Endothelial cell of umbilical vein (primary cell): ENCODE measurements at regions not wholly inside any gene's neighbourhood (a gene's known extent, or its start where the extent isn't known, plus 50 kb on each side); places are given as distances from the start of the nearest gene placed in this dataset.

Experiments used
- CTCF ChIP-seq, 2 donors: IDR thresholded peaks; 1 replicate in 1 of 2; 2 replicates in 1 of 2; pipeline ENCODE4 v1.5.1; 2011; ENCODE audit warnings: low read length in 2 of 2, mild to moderate bottlenecking in 2 of 2, moderate library complexity in 2 of 2, control low read depth in 1 of 2, inconsistent platforms in 1 of 2, low read depth in 1 of 2; ENCODE audit not compliant: insufficient read depth in 1 of 2; ENCODE audit errors: extremely low read depth in 1 of 2
- EZH2 ChIP-seq: IDR thresholded peaks from 2 replicates; pipeline ENCODE4 v1.6.1; 2012; ENCODE audit warnings: borderline replicate concordance, low read depth, mild to moderate bottlenecking, moderate library complexity, low read length, inconsistent platforms; ENCODE audit not compliant: severe bottlenecking
- GATA2 ChIP-seq: IDR thresholded peaks from 2 replicates; pipeline ENCODE4 v1.7.0; 2011; ENCODE audit warnings: low read depth, mild to moderate bottlenecking, moderate library complexity, mixed read lengths, low read length; ENCODE audit not compliant: insufficient read length, insufficient read depth
- JUN ChIP-seq: IDR thresholded peaks from 2 replicates; pipeline ENCODE4 v1.6.1; 2011; ENCODE audit warnings: borderline replicate concordance, low read depth; ENCODE audit not compliant: insufficient read length, insufficient read depth
- MYC ChIP-seq: IDR thresholded peaks from one replicate; pipeline ENCODE4 v1.6.1; 2011; ENCODE audit warnings: mild to moderate bottlenecking, low read depth, low read length
- POLR2A ChIP-seq: IDR thresholded peaks from 2 replicates; pipeline ENCODE4 v1.6.1; 2012; ENCODE audit warnings: low read depth, mild to moderate bottlenecking, control low read depth, low read length
- TF ChIP-seq, protein P1 (sequence below): IDR thresholded peaks from 2 replicates; pipeline ENCODE4 v1.6.1; 2011; ENCODE audit not compliant: insufficient read depth, insufficient read length

DNA sequence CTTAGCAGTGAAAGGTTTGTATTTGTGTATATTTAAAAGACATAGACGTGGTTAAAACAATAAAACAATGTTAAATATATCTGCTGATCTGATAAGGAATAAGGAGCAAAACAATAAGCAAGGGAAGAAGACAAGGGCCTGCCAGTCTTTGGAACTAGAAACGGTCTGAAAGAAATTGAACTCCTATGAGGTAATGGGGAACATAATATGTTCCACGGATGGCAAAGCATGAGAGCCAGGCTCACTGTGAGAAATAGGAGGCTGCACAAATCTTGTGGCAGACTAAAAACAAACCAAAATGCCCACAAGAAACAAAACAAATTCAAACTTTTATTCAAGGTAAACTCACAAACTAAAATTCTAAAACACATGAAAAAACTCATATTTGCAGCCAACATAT lies 150.5 kb downstream of the NTMT2 start:
- TF ChIP-seq, protein P1, sequence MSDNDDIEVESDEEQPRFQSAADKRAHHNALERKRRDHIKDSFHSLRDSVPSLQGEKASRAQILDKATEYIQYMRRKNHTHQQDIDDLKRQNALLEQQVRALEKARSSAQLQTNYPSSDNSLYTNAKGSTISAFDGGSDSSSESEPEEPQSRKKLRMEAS = no peak
- TF ChIP-seq EZH2 = no peak
- TF ChIP-seq JUN = no peak
- no peak for TF ChIP-seq CTCF (IDR thresholded peaks at IDR 0.05; ENCODE audit: extremely low read depth in 1 of 2, insufficient read depth in 1 of 2, low read depth in 1 of 2, low read length in 2 of 2)
- TF ChIP-seq MYC = no peak
- TF ChIP-seq GATA2 = no peak
- TF ChIP-seq POLR2A = no peak
